Neural crest cell (in vitro differentiated cells): ENCODE measurements at regions not wholly inside any gene's neighbourhood (a gene's known extent, or its start where the extent isn't known, plus 50 kb on each side); places are given as distances from the start of the nearest gene placed in this dataset.
"Not testable (repeated sequence)": the region's sequence is repeated elsewhere in the genome, so short reads cannot be mapped to it uniquely, and the experiment has no call there.

Experiments
- DNase-seq: peaks from one replicate; pipeline ENCODE4 v3.0.0; 2021; ENCODE audit warnings: low read depth, mixed read lengths, low spot score
- H3K27ac Mint-ChIP-seq: one replicate; pipeline ENCODE4 v1.8.0; 2021; ENCODE audit warnings: mild to moderate bottlenecking, mixed read lengths; ENCODE audit not compliant: unreplicated experiment
- H3K27me3 Mint-ChIP-seq: 2 replicates; pipeline ENCODE4 v1.8.0; 2021; ENCODE audit warnings: low read depth, mild to moderate bottlenecking, mixed read lengths
- H3K36me3 Mint-ChIP-seq: 2 replicates; pipeline ENCODE4 v1.8.0; 2021; ENCODE audit warnings: low read depth, mild to moderate bottlenecking, mixed read lengths
- H3K4me1 Mint-ChIP-seq: 2 replicates; pipeline ENCODE4 v1.8.0; 2021; ENCODE audit warnings: mixed read lengths
- H3K4me3 Mint-ChIP-seq: one replicate; pipeline ENCODE4 v1.8.0; 2021; ENCODE audit warnings: mild to moderate bottlenecking, mixed read lengths
- H3K9me3 Mint-ChIP-seq: 2 replicates; pipeline ENCODE4 v1.8.0; 2021; ENCODE audit warnings: mixed read lengths
- CTCF ChIP-seq: fragments of 200-600 bp; sonication (generic); conservative IDR thresholded peaks from 2 replicates; pipeline ENCODE4 v1.5.0; 2021; ENCODE audit warnings: antibody characterized with exemption, mild to moderate bottlenecking

GRCh38 chrX:28126886-28127285 lies 145.6 kb upstream of the DCAF8L1 start:
- Mint-ChIP-seq H3K4me1 (no peaks in the 10 kb centered on the region), H3K36me3 (no peaks in the 10 kb centered on the region), H3K4me3 (no peak overlapping the region), H3K27me3 (no peaks in the 10 kb centered on the region), H3K27ac (no peak overlapping the region), H3K9me3 (no peaks in the 10 kb centered on the region)
- no peak for DNase-seq
- no peak for TF ChIP-seq CTCF

GRCh38 chrX:28124416-28124815 lies 143.2 kb upstream of the DCAF8L1 start:
- Mint-ChIP-seq H3K27ac (no peak overlapping the region), H3K27me3 (no peaks in the 10 kb centered on the region), H3K36me3 (no peaks in the 10 kb centered on the region), H3K9me3 (no peaks in the 10 kb centered on the region), H3K4me1 (no peaks in the 10 kb centered on the region), H3K4me3 (no peak overlapping the region)
- no peak for TF ChIP-seq CTCF
- DNase-seq = no peak

- not testable (repeated sequence) for H3K4me1 Mint-ChIP-seq, H3K9me3 Mint-ChIP-seq, H3K27ac Mint-ChIP-seq, H3K27me3 Mint-ChIP-seq, H3K4me3 Mint-ChIP-seq, DNase-seq, H3K36me3 Mint-ChIP-seq
Observed at GRCh38 chrX:28120580-28121245, 139.5 kb upstream of the DCAF8L1 start.

GRCh38 chrX:28120072-28120471 lies 138.8 kb upstream of the DCAF8L1 start:
- Mint-ChIP-seq H3K36me3 (no peaks in the 10 kb centered on the region), H3K27me3 (no peaks in the 10 kb centered on the region)

GRCh38 chrX:28108186-28108945 lies 127.1 kb upstream of the DCAF8L1 start:
- Mint-ChIP-seq H3K4me1 (peaks cover 6% of the 10 kb centered on the region), H3K36me3 (no peaks in the 10 kb centered on the region), H3K4me3 (no peak overlapping the region), H3K9me3 (no peaks in the 10 kb centered on the region), H3K27ac (no peak overlapping the region), H3K27me3 (no peaks in the 10 kb centered on the region)
- TF ChIP-seq CTCF = no peak
- DNase-seq = no peak

More at GRCh38 chrX:28120072-28120471, 138.8 kb upstream of the DCAF8L1 start:
- Mint-ChIP-seq H3K9me3 (no peaks in the 10 kb centered on the region), H3K4me1 (no peaks in the 10 kb centered on the region), H3K4me3 (no peak overlapping the region), H3K27ac (no peak overlapping the region)
- DNase-seq = no peak
- TF ChIP-seq CTCF = no peak

- Mint-ChIP-seq H3K27me3 (no peaks in the 10 kb centered on the region), H3K36me3 (no peaks in the 10 kb centered on the region), H3K4me3 (no peak overlapping the region), H3K27ac (no peak overlapping the region), H3K4me1 (no peaks in the 10 kb centered on the region), H3K9me3 (no peaks in the 10 kb centered on the region)
- TF ChIP-seq CTCF = no peak
- no peak for DNase-seq
Observed at GRCh38 chrX:28099166-28099565, 117.9 kb upstream of the DCAF8L1 start.
